Keratinocyte (primary cell): ENCODE measurements at regions not wholly inside any gene's neighbourhood (a gene's known extent, or its start where the extent isn't known, plus 50 kb on each side); places are given as distances from the start of the nearest gene placed in this dataset.

Source experiments
- DNase-seq: peaks from one replicate; pipeline ENCODE4 v3.0.0-alpha.2; 2011; ENCODE audit warnings: low read depth, missing footprints, low spot score
- FAIRE-seq: peaks from 2 replicates; lab custom pipeline; 2011; peaks lifted over from hg19 to GRCh38; lab: Jason Lieb, UNC
- H2AFZ ChIP-seq: 2 replicates; pipeline ENCODE4 v1.6.0; 2012; ENCODE audit warnings: low read length, control low read depth, inconsistent platforms; ENCODE audit not compliant: control insufficient read depth
- H3K27ac ChIP-seq: 2 replicates; pipeline ENCODE4 v1.5.1; 2011; ENCODE audit warnings: low read length; ENCODE audit not compliant: control insufficient read depth, insufficient read depth
- H3K27me3 ChIP-seq: 3 replicates; pipeline ENCODE4 v1.6.0; 2011; ENCODE audit warnings: low read length; ENCODE audit not compliant: control insufficient read depth, insufficient read depth; ENCODE audit errors: extremely low read depth
- H3K36me3 ChIP-seq, 2 experiments: 2 replicates in 1 of 2; 3 replicates in 1 of 2; pipeline ENCODE4 v1.5.1; 2011; ENCODE audit warnings: low read length in 2 of 2, mild to moderate bottlenecking in 1 of 2; ENCODE audit not compliant: control insufficient read depth in 2 of 2, insufficient read depth in 2 of 2; ENCODE audit errors: extremely low read depth in 1 of 2
- H3K4me1 ChIP-seq: 3 replicates; pipeline ENCODE4 v1.5.1; 2011; ENCODE audit warnings: low read length; ENCODE audit not compliant: control insufficient read depth, insufficient read depth; ENCODE audit errors: extremely low read depth
- H3K4me2 ChIP-seq: 3 replicates; pipeline ENCODE4 v1.6.0; 2011; ENCODE audit warnings: low read depth, low read length; ENCODE audit not compliant: control insufficient read depth, insufficient read depth; ENCODE audit errors: extremely low read depth
- H3K4me3 ChIP-seq, 3 experiments: fragments of 200-600 bp in 1 of 3; sonication (generic) in 1 of 3; 2 replicates in 2 of 3; 3 replicates in 1 of 3; pipeline ENCODE4 v1.5.1; 2011 to 2016; ENCODE audit warnings: low read length in 3 of 3, mild to moderate bottlenecking in 3 of 3, control low read depth in 2 of 3, inconsistent platforms in 1 of 3, low read depth in 1 of 3, mixed read lengths in 1 of 3, mixed run types in 1 of 3, moderate library complexity in 1 of 3; ENCODE audit not compliant: control insufficient read depth in 2 of 3, insufficient read depth in 2 of 3; ENCODE audit errors: extremely low read depth in 1 of 3
- H3K79me2 ChIP-seq: 2 replicates; pipeline ENCODE4 v1.6.0; 2012; ENCODE audit warnings: low read length; ENCODE audit not compliant: control insufficient read depth, insufficient read depth
- H3K9ac ChIP-seq: 3 replicates; pipeline ENCODE4 v1.6.0; 2011; ENCODE audit warnings: low read length; ENCODE audit not compliant: control insufficient read depth, insufficient read depth; ENCODE audit errors: extremely low read depth
- H3K9me1 ChIP-seq: 3 replicates; pipeline ENCODE4 v1.6.0; 2011; ENCODE audit warnings: low read length; ENCODE audit not compliant: control insufficient read depth, insufficient read depth; ENCODE audit errors: extremely low read depth
- H3K9me3 ChIP-seq: 2 replicates; pipeline ENCODE4 v1.5.1; 2012; ENCODE audit warnings: low read depth, low read length; ENCODE audit not compliant: control insufficient read depth
- H4K20me1 ChIP-seq: 3 replicates; pipeline ENCODE4 v1.6.0; 2011; ENCODE audit warnings: low read length; ENCODE audit not compliant: control insufficient read depth, insufficient read depth; ENCODE audit errors: extremely low read depth
- EZH2 ChIP-seq: IDR thresholded peaks from one replicate; pipeline ENCODE4 v1.6.1; 2012; ENCODE audit warnings: inconsistent platforms, mild to moderate bottlenecking, low read length, moderate library complexity
- dilution Hi-C: fragments of 300-500 bp; cut with MboI; formaldehyde crosslinking; loops from one replicate; pipeline ENCODE4 v1.7.0; 2020; ENCODE audit warnings: low sequenced_read_pairs; ENCODE audit not compliant: extremely low pct_ligation_motif_present
- TF ChIP-seq, protein P1 (sequence below), 3 experiments: IDR thresholded peaks in 1 of 3; conservative IDR thresholded peaks in 1 of 3; optimal IDR thresholded peaks in 1 of 3; 2 replicates in 2 of 3; 3 replicates in 1 of 3; pipeline versions ENCODE3 to v1.5.1; 2011; ENCODE audit warnings: low read length in 3 of 3, mild to moderate bottlenecking in 3 of 3, moderate library complexity in 2 of 3, control low read depth in 1 of 3, inconsistent platforms in 1 of 3; ENCODE audit not compliant: insufficient read depth in 2 of 3; ENCODE audit errors: extremely low read depth in 1 of 3

DNA sequence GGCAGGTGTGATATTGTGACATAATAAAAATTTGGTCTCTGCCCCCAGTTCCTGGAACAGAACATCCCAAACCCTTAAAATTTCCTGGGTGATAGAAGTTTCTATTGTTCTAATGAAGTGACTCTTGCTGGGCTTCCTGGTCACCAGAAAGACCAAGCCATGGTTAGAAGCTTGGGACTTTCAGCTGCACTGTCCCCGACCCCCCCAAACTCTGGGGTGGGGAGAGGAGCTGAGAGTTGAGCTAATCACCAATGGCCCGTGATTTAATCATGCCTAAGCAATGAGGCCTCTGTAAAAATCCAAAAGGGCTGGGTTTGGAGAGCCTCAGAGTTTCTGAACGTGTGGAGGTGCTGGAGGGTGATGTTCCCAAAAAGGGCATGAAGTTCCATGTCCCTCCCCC, 54.8 kb upstream of the FTH1 start:
- no peak overlapping the region for H3K27ac ChIP-seq
- FAIRE-seq (no peak), DNase-seq (no peak)
- no peaks in the 10 kb centered on the region for H3K9me1 ChIP-seq
- H3K27me3 ChIP-seq, result no peaks in the 10 kb centered on the region
- no peak overlapping the region for H3K4me3 ChIP-seq
- no peak overlapping the region for H2AFZ ChIP-seq
- H4K20me1 ChIP-seq, result no peaks in the 10 kb centered on the region
- TF ChIP-seq, protein P1, sequence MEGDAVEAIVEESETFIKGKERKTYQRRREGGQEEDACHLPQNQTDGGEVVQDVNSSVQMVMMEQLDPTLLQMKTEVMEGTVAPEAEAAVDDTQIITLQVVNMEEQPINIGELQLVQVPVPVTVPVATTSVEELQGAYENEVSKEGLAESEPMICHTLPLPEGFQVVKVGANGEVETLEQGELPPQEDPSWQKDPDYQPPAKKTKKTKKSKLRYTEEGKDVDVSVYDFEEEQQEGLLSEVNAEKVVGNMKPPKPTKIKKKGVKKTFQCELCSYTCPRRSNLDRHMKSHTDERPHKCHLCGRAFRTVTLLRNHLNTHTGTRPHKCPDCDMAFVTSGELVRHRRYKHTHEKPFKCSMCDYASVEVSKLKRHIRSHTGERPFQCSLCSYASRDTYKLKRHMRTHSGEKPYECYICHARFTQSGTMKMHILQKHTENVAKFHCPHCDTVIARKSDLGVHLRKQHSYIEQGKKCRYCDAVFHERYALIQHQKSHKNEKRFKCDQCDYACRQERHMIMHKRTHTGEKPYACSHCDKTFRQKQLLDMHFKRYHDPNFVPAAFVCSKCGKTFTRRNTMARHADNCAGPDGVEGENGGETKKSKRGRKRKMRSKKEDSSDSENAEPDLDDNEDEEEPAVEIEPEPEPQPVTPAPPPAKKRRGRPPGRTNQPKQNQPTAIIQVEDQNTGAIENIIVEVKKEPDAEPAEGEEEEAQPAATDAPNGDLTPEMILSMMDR (optimal IDR thresholded peaks at IDR 0.05 in 1 of 3, IDR thresholded peaks at IDR 0.05 in 1 of 3, conservative IDR thresholded peaks at IDR 0.05 in 1 of 3; ENCODE audit: extremely low read depth in 1 of 3, insufficient read depth in 2 of 3, low read length in 3 of 3), result no peak
- no peak for TF ChIP-seq EZH2
- H3K4me2 ChIP-seq, result no peak overlapping the region
- H3K79me2 ChIP-seq, result no peaks in the 10 kb centered on the region
- peaks cover 12% of the 10 kb centered on the region for H3K4me1 ChIP-seq
- dilution Hi-C loops, result no loop called here
- H3K36me3 ChIP-seq, result no peaks in the 10 kb centered on the region
- no peaks in the 10 kb centered on the region for H3K9me3 ChIP-seq
- no peak overlapping the region for H3K9ac ChIP-seq

GRCh38 chr11:62020661-62021060, 53.2 kb upstream of the FTH1 start:
- FAIRE-seq, result no peak
- Histone ChIP-seq H3K27ac (no peak overlapping the region), H2AFZ (no peak overlapping the region), H3K9me3 (no peaks in the 10 kb centered on the region), H3K9me1 (no peaks in the 10 kb centered on the region), H3K4me3 (no peak overlapping the region), H3K4me2 (no peak overlapping the region), H3K27me3 (no peaks in the 10 kb centered on the region), H4K20me1 (no peaks in the 10 kb centered on the region), H3K9ac (no peak overlapping the region), H3K79me2 (no peaks in the 10 kb centered on the region), H3K4me1 (peaks cover 9% of the 10 kb centered on the region), H3K36me3 (no peaks in the 10 kb centered on the region)
- no peak for TF ChIP-seq EZH2
- TF ChIP-seq, protein P1 (optimal IDR thresholded peaks at IDR 0.05 in 1 of 3, IDR thresholded peaks at IDR 0.05 in 1 of 3, conservative IDR thresholded peaks at IDR 0.05 in 1 of 3; ENCODE audit: extremely low read depth in 1 of 3, insufficient read depth in 2 of 3, low read length in 3 of 3), result no peak
- no peak for DNase-seq
- dilution Hi-C loops, result no loop called here
